Activated CD4-positive, alpha-beta T cell treated with anti-CD3 and anti-CD28 coated beads for 1 hour (primary cell): ENCODE measurements at regions not wholly inside any gene's neighbourhood (a gene's known extent, or its start where the extent isn't known, plus 50 kb on each side); places are given as distances from the start of the nearest gene placed in this dataset.

Experiments used
- DNase-seq: peaks from one replicate; pipeline ENCODE4 v3.0.0-alpha.2; 2020

GRCh38 chr6:104173668-104174067 lies 686.1 kb downstream of the HACE1 start:
- DNase-seq, result no peak

- no peak for DNase-seq
Measured at GRCh38 chr6:104170401-104170800, 689.3 kb downstream of the HACE1 start.

- DNase-seq, result no peak
Measured at GRCh38 chr6:104166055-104166668, 693.6 kb downstream of the HACE1 start.

- no peak for DNase-seq
Measured at GRCh38 chr6:104162036-104162669, 697.6 kb downstream of the HACE1 start.

- DNase-seq, result no peak
Measured at GRCh38 chr6:104159045-104159618, 700.6 kb downstream of the HACE1 start.

GRCh38 chr6:104143757-104144156 lies 716.0 kb downstream of the HACE1 start:
- no peak for DNase-seq

- no peak for DNase-seq
Measured at GRCh38 chr6:104134876-104135275, 724.8 kb downstream of the HACE1 start.

- DNase-seq, result no peak
Measured at GRCh38 chr6:104130343-104130742, 729.4 kb downstream of the HACE1 start.

- DNase-seq, result no peak
Measured at GRCh38 chr6:104126315-104127005, 733.3 kb downstream of the HACE1 start.

- DNase-seq, result no peak
Measured at GRCh38 chr6:104123227-104123626, 736.5 kb downstream of the HACE1 start.

- no peak for DNase-seq
Measured at GRCh38 chr6:104118274-104118673, 741.4 kb downstream of the HACE1 start.

GRCh38 chr6:104109806-104110205 lies 749.9 kb downstream of the HACE1 start:
- DNase-seq, result no peak

- DNase-seq, result no peak
Measured at GRCh38 chr6:104108634-104109033, 751.1 kb downstream of the HACE1 start.

- no peak for DNase-seq
Measured at GRCh38 chr6:104095661-104096416, 763.9 kb downstream of the HACE1 start.

- DNase-seq, result no peak
Measured at GRCh38 chr6:104087765-104088164, 772.0 kb downstream of the HACE1 start.

GRCh38 chr6:104068281-104068680 lies 791.4 kb downstream of the HACE1 start:
- no peak for DNase-seq

- no peak for DNase-seq
Measured at GRCh38 chr6:104064876-104065275, 794.8 kb downstream of the HACE1 start.

- no peak for DNase-seq
Measured at GRCh38 chr6:104050455-104050854, 809.3 kb downstream of the HACE1 start.

- DNase-seq, result no peak
Measured at GRCh38 chr6:104046426-104046825, 813.3 kb downstream of the HACE1 start.

- no peak for DNase-seq
Measured at GRCh38 chr6:104031346-104031745, 828.4 kb downstream of the HACE1 start.

- no peak for DNase-seq
Measured at GRCh38 chr6:104022126-104022525, 837.6 kb downstream of the HACE1 start.

- no peak for DNase-seq
Measured at GRCh38 chr6:104019075-104019753, 840.5 kb downstream of the HACE1 start.
